GM12878 (cell line): ENCODE measurements at regions not wholly inside any gene's neighbourhood (a gene's known extent, or its start where the extent isn't known, plus 50 kb on each side); places are given as distances from the start of the nearest gene placed in this dataset.

Experiments
- ATAC-seq: fragments of 200-7000 bp; cut with Tn5 transposase; 3 replicates; pipeline ENCODE4 v1.9.1; 2020; ENCODE audit warnings: mild to moderate bottlenecking, moderate library complexity
- BruUV-seq: library from RNA; stranded (reverse); fragments of 400-500 nt; replicated peaks from 2 replicates; lab custom pipeline; 2021; lab: Mats Ljungman, UMichigan
- CTCF ChIA-PET: fragments of 300-600 bp; sonication (Branson Sonifier 250); formaldehyde crosslinking; extraction: SDS; loops from one replicate; lab custom pipeline; 2021; ENCODE audit warnings: inconsistent platforms; lab: Yijun Ruan, JAX
- POLR2A ChIA-PET: fragments of 350-600 bp; formaldehyde crosslinking; extraction: SDS; loops from one replicate; lab custom pipeline; 2021; ENCODE audit warnings: inconsistent platforms; lab: Charles Lee
- RAD21 ChIA-PET: fragments of 300-600 bp; sonication (Branson Sonifier 250); formaldehyde crosslinking; loops from one replicate; lab custom pipeline; 2023; ENCODE audit warnings: antibody characterized with exemption; ENCODE audit not compliant: unreplicated experiment; lab: Charles Lee
- SMC1A ChIA-PET: fragments of 300-600 bp; sonication (Branson Sonifier 250); formaldehyde crosslinking; loops from one replicate; lab custom pipeline; 2023; ENCODE audit not compliant: unreplicated experiment, uncharacterized antibody; lab: Charles Lee
- DNase-seq: peaks from one replicate; pipeline ENCODE4 v3.0.0-alpha.2; 2011; ENCODE audit warnings: low read depth, low spot score
- FAIRE-seq: peaks from 3 replicates; lab custom pipeline; 2011; peaks lifted over from hg19 to GRCh38; lab: Jason Lieb, UNC
- H2AFZ ChIP-seq: 2 replicates; pipeline ENCODE4 v1.6.0; 2011; ENCODE audit warnings: low read depth, low read length, control low read depth; ENCODE audit not compliant: control insufficient read depth
- H3K27ac ChIP-seq: 2 replicates; pipeline ENCODE4 v1.5.1; 2011; ENCODE audit warnings: control low read depth; ENCODE audit not compliant: control insufficient read depth, insufficient read depth
- H3K27me3 ChIP-seq, 2 experiments: replicated peaks in 1 of 2; 2 replicates each; pipeline versions ENCODE4 v1.6.0 to v1.6.1; 2011; ENCODE audit warnings: low read length in 1 of 2; ENCODE audit not compliant: control insufficient read depth in 2 of 2, insufficient read depth in 2 of 2
- H3K36me3 ChIP-seq, 2 experiments: 2 replicates each; pipeline ENCODE4 v1.5.1; 2011; ENCODE audit warnings: low read length in 1 of 2; ENCODE audit not compliant: control insufficient read depth in 2 of 2, insufficient read depth in 2 of 2
- H3K4me1 ChIP-seq: 2 replicates; pipeline ENCODE4 v1.6.1; 2011; ENCODE audit warnings: mild to moderate bottlenecking, low read length, moderate library complexity, mixed read lengths; ENCODE audit not compliant: control insufficient read depth, insufficient read depth
- H3K4me2 ChIP-seq: 2 replicates; pipeline ENCODE4 v1.6.0; 2011; ENCODE audit warnings: control low read depth; ENCODE audit not compliant: control insufficient read depth, insufficient read depth
- H3K4me3 ChIP-seq: fragments of 200-600 bp; sonication (generic); 2 replicates; pipeline ENCODE4 v1.5.1; 2016
- H3K79me2 ChIP-seq: 2 replicates; pipeline ENCODE4 v1.6.0; 2011; ENCODE audit warnings: low read length; ENCODE audit not compliant: control insufficient read depth, insufficient read depth
- H3K9ac ChIP-seq: 2 replicates; pipeline ENCODE4 v1.8.0; 2011; ENCODE audit warnings: low read length, control low read depth, mixed read lengths; ENCODE audit not compliant: control insufficient read depth, insufficient read depth
- H3K9me3 ChIP-seq: replicated peaks from 3 replicates; pipeline ENCODE4 v1.5.1; 2011; ENCODE audit warnings: mild to moderate bottlenecking, low read length; ENCODE audit not compliant: control insufficient read depth, insufficient read depth
- H4K20me1 ChIP-seq: 2 replicates; pipeline ENCODE4 v1.6.0; 2011; ENCODE audit not compliant: control insufficient read depth, insufficient read depth
- EED ChIP-seq: sonication (generic); IDR thresholded peaks from 2 replicates; pipeline ENCODE4 v1.6.1; 2016; ENCODE audit warnings: antibody characterized with exemption, low read depth
- EP300 ChIP-seq, 2 experiments: fragments of 150-350 bp in 1 of 2; IDR thresholded peaks; 2 replicates each; pipeline ENCODE4 v1.6.1; 2011 to 2012; ENCODE audit warnings: low read depth in 2 of 2, low read length in 2 of 2, borderline replicate concordance in 1 of 2, improper control_type of control experiment in 1 of 2, inconsistent platforms in 1 of 2; ENCODE audit not compliant: control insufficient read depth in 1 of 2
- JUND ChIP-seq: IDR thresholded peaks from 2 replicates; pipeline ENCODE4 v1.6.1; 2012; ENCODE audit warnings: low read depth, mild to moderate bottlenecking, low read length, improper control_type of control experiment, moderate library complexity
- KDM1A ChIP-seq: fragments of 200-600 bp; sonication (generic); IDR thresholded peaks from 2 replicates; pipeline ENCODE4 v1.6.1; 2016; ENCODE audit warnings: borderline replicate concordance
- NFYA ChIP-seq: IDR thresholded peaks from 2 replicates; pipeline ENCODE4 v1.6.1; 2011; ENCODE audit warnings: low read depth, mild to moderate bottlenecking, low read length, improper control_type of control experiment, borderline replicate concordance
- NR2C1 ChIP-seq: fragments of 450-650 bp; IDR thresholded peaks from 2 replicates; pipeline ENCODE4 v1.6.1; 2017; ENCODE audit warnings: antibody characterized with exemption, mild to moderate bottlenecking, moderate library complexity
- POU2F2 ChIP-seq: IDR thresholded peaks from 3 replicates; pipeline ENCODE4 v1.6.1; 2011; ENCODE audit warnings: low read depth, mild to moderate bottlenecking, low read length, borderline replicate concordance
- RAD21 ChIP-seq: IDR thresholded peaks from 2 replicates; pipeline ENCODE4 v1.6.1; 2011; ENCODE audit warnings: mild to moderate bottlenecking, low read depth, low read length, moderate library complexity; ENCODE audit not compliant: insufficient read depth
- RB1 ChIP-seq: fragments of 450-650 bp; formaldehyde crosslinking; IDR thresholded peaks from 2 replicates; pipeline ENCODE4 v1.6.1; 2017; ENCODE audit warnings: mild to moderate bottlenecking, borderline replicate concordance
- ZNF207 ChIP-seq: fragments of 450-650 bp; IDR thresholded peaks from 2 replicates; pipeline ENCODE4 v1.6.1; 2014; ENCODE audit warnings: antibody characterized with exemption, mild to moderate bottlenecking, borderline replicate concordance
- WGBS: methylation state at CpG from one replicate; pipeline ENCODE4 v1.1.6; 2016; ENCODE audit warnings: low lambda C conversion rate; ENCODE audit not compliant: insufficient replicate concordance, insufficient coverage; ENCODE audit errors: missing lambda C conversion rate; 5-methylcytosine and 5-hydroxymethylcytosine counted together
- in situ Hi-C: fragments of 300-500 bp; cut with MboI; formaldehyde crosslinking; loops from 9 replicates; pipeline ENCODE4 v1.14.3; 2018; ENCODE audit warnings: mixed read lengths
- intact Hi-C: fragments of 100-400 bp; cut with micrococcal nuclease; formaldehyde crosslinking; loops from one replicate; pipeline ENCODE4 v1.14.2; 2022; ENCODE audit not compliant: unreplicated experiment
- TF ChIP-seq, protein P1 (sequence below): IDR thresholded peaks from 2 replicates; pipeline ENCODE4 v1.6.1; 2012; ENCODE audit warnings: improper control_type of control experiment, low read depth, low read length; ENCODE audit not compliant: insufficient replicate concordance

DNA sequence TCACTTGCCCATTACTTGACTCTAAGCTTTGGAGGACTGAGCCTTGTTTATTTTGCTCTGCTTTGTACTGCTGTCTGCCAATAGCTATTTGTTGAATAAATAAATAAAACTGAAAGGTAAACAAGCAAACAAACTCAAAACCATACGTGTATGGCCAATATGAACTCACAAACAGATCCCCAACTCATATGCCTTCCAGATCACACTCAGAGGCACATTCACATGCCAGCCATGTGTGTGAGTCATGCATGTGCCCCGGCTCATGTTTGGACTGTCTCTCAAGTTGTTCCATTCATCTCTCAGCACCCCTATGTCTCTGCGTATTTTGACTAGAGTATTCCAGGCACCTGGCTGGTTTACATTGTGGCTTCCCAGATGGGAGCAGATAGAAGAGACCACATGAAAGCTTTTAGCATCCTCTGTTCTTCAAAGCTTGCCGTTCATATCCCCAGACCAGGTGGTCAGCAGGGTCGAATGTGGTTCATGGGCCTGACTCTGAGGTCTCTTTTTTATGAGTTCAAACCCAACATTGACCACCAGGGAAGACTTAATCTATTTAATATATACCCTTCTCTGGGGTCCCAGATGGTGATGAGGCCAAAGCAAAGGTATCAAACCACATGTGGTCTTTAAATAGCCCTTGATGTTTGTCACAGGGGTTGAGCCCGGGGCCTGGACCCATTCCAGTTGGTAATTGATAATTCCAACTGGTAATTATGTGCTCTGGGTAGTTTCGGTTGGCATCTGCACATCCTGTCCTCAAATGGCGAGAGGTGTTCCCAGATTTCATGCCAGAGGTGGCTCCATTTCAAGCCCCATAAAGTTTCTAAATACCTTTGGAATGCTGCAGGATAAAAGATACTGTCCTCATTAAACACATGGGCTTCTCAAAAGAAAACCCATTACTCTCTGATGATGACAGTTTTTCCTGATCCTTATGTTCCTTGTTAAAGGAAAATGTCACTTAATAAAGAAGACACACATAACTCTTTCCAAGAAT is 287.3 kb upstream of the MAF start:
- TF ChIP-seq EED (no peak), ZNF207 (no peak), KDM1A (no peak), RB1 (no peak)
- Histone ChIP-seq H3K4me1 (no peaks in the 10 kb centered on the region), H3K4me2 (no peak overlapping the region), H3K27ac (no peak overlapping the region), H3K4me3 (no peak overlapping the region), H3K79me2 (no peaks in the 10 kb centered on the region), H4K20me1 (no peaks in the 10 kb centered on the region), H3K9me3 (no peaks in the 10 kb centered on the region), H3K9ac (no peak overlapping the region), H3K36me3 (no peaks in the 10 kb centered on the region), H3K27me3 (no peaks in the 10 kb centered on the region), H2AFZ (no peak overlapping the region)
- WGBS = 27% methylated on average over 8 of the region's 8 CpGs
- FAIRE-seq = no peak
- no peak for ATAC-seq
- in situ Hi-C loops = no loop called here
- ChIA-PET POLR2A (no interaction called here), CTCF (interaction anchor here (0.7 to 0.8 kb wide), 2 partner anchors 14 to 89 kb away, joined by 3 to 4 read pairs; no protein-coding TSS in a partner anchor), RAD21 (no interaction called here), SMC1A (no interaction called here)
- BruUV-seq = no TSS peak
- no peak for DNase-seq
- intact Hi-C loops = no loop called here

DNA sequence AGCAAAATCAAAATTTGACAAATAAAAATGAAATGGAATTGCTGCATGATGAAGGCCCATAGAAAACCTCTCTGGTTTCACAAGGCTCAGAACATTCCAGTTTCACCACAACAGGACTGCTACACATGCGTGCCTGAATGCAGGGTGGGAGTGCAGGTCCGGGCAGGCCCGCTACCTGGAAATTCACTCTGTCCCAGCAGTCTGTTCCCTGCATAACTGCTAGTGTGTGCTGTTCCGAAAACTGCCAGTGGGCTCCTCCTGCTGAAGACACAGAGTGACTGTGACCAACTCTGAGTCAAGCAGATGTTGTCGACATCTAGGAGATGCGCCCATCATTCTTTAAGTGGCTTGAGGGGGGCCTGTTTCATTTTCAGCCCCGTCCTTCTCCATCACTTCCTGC is 284.8 kb upstream of the MAF start:
- intact Hi-C loops = no loop called here
- CTCF ChIA-PET = no interaction called here
- H4K20me1 ChIP-seq = no peaks in the 10 kb centered on the region
- no peaks in the 10 kb centered on the region for H3K36me3 ChIP-seq
- no peak for ATAC-seq
- TF ChIP-seq NFYA (no peak), POU2F2 (no peak), EP300 (IDR thresholded peaks at IDR 0.05; ENCODE audit: borderline replicate concordance in 1 of 2, control insufficient read depth in 1 of 2, low read depth in 2 of 2, low read length in 2 of 2) (no peak), RAD21 (no peak), NR2C1 (no peak), JUND (no peak)
- TF ChIP-seq, protein P1, sequence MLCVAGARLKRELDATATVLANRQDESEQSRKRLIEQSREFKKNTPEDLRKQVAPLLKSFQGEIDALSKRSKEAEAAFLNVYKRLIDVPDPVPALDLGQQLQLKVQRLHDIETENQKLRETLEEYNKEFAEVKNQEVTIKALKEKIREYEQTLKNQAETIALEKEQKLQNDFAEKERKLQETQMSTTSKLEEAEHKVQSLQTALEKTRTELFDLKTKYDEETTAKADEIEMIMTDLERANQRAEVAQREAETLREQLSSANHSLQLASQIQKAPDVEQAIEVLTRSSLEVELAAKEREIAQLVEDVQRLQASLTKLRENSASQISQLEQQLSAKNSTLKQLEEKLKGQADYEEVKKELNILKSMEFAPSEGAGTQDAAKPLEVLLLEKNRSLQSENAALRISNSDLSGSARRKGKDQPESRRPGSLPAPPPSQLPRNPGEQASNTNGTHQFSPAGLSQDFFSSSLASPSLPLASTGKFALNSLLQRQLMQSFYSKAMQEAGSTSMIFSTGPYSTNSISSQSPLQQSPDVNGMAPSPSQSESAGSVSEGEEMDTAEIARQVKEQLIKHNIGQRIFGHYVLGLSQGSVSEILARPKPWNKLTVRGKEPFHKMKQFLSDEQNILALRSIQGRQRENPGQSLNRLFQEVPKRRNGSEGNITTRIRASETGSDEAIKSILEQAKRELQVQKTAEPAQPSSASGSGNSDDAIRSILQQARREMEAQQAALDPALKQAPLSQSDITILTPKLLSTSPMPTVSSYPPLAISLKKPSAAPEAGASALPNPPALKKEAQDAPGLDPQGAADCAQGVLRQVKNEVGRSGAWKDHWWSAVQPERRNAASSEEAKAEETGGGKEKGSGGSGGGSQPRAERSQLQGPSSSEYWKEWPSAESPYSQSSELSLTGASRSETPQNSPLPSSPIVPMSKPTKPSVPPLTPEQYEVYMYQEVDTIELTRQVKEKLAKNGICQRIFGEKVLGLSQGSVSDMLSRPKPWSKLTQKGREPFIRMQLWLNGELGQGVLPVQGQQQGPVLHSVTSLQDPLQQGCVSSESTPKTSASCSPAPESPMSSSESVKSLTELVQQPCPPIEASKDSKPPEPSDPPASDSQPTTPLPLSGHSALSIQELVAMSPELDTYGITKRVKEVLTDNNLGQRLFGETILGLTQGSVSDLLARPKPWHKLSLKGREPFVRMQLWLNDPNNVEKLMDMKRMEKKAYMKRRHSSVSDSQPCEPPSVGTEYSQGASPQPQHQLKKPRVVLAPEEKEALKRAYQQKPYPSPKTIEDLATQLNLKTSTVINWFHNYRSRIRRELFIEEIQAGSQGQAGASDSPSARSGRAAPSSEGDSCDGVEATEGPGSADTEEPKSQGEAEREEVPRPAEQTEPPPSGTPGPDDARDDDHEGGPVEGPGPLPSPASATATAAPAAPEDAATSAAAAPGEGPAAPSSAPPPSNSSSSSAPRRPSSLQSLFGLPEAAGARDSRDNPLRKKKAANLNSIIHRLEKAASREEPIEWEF = no peak
- WGBS = 45% methylated on average over 7 of the region's 7 CpGs
- H3K9ac ChIP-seq = no peak overlapping the region
- H3K4me1 ChIP-seq = no peaks in the 10 kb centered on the region
- H3K27me3 ChIP-seq = no peaks in the 10 kb centered on the region
- BruUV-seq = no TSS peak
- H3K4me2 ChIP-seq = no peak overlapping the region
- SMC1A ChIA-PET = interaction anchor here (0.9 kb wide), 1 partner anchor 15 kb away, joined by 3 read pairs; no protein-coding TSS in a partner anchor
- RAD21 ChIA-PET = no interaction called here
- DNase-seq = no peak
- no peak for FAIRE-seq
- H3K79me2 ChIP-seq = no peaks in the 10 kb centered on the region
- no peak overlapping the region for H3K4me3 ChIP-seq
- H3K27ac ChIP-seq = no peak overlapping the region
- in situ Hi-C loops = no loop called here
- H2AFZ ChIP-seq = 0 out of 2 replicates have a peak overlapping the region, but pooled peaks have one; percentile 23
- no peaks in the 10 kb centered on the region for H3K9me3 ChIP-seq
- POLR2A ChIA-PET = no interaction called here
